Loucy (cell line): ENCODE measurements at regions not wholly inside any gene's neighbourhood (a gene's known extent, or its start where the extent isn't known, plus 50 kb on each side); places are given as distances from the start of the nearest gene placed in this dataset.

Experiments used
- H2AFZ ChIP-seq: fragments of 200-600 bp; sonication (generic); 2 replicates; pipeline ENCODE4 v1.6.0; 2016; ENCODE audit warnings: antibody characterized with exemption, mild to moderate bottlenecking, low read length, moderate library complexity
- H3F3A ChIP-seq: fragments of 200-600 bp; 2 replicates; pipeline ENCODE4 v1.6.0; 2016; ENCODE audit warnings: antibody characterized with exemption, low read depth, mild to moderate bottlenecking
- H3K27me3 ChIP-seq: fragments of 200-600 bp; sonication (generic); 2 replicates; pipeline ENCODE4 v1.6.1; 2014; ENCODE audit warnings: low read length, mild to moderate bottlenecking; ENCODE audit not compliant: insufficient read depth, poor library complexity, severe bottlenecking
- H3K36me3 ChIP-seq: fragments of 200-600 bp; sonication (generic); 2 replicates; pipeline ENCODE4 v1.6.1; 2016; ENCODE audit warnings: low read length; ENCODE audit not compliant: insufficient read depth
- H3K4me1 ChIP-seq: fragments of 200-600 bp; sonication (generic); 2 replicates; pipeline ENCODE4 v1.5.1; 2014; ENCODE audit warnings: low read length, mild to moderate bottlenecking; ENCODE audit not compliant: insufficient read depth, poor library complexity, severe bottlenecking
- H3K4me2 ChIP-seq: fragments of 200-600 bp; sonication (generic); 2 replicates; pipeline ENCODE4 v1.6.0; 2014; ENCODE audit warnings: antibody characterized with exemption, low read length, low read depth, mild to moderate bottlenecking; ENCODE audit not compliant: poor library complexity, severe bottlenecking
- H3K4me3 ChIP-seq: fragments of 200-600 bp; sonication (generic); 2 replicates; pipeline ENCODE4 v1.5.1; 2014; ENCODE audit warnings: low read length, mild to moderate bottlenecking, mixed read lengths; ENCODE audit not compliant: poor library complexity, severe bottlenecking
- H3K79me2 ChIP-seq: fragments of 200-600 bp; sonication (generic); 2 replicates; pipeline ENCODE4 v1.6.1; 2014; ENCODE audit warnings: low read length; ENCODE audit not compliant: insufficient read depth
- H3K9ac ChIP-seq: fragments of 200-600 bp; sonication (generic); 2 replicates; pipeline ENCODE4 v1.6.0; 2014; ENCODE audit warnings: mild to moderate bottlenecking, low read depth, low read length, moderate library complexity; ENCODE audit not compliant: poor library complexity, severe bottlenecking
- H3K9me2 ChIP-seq: fragments of 200-600 bp; sonication (generic); replicated peaks from 2 replicates; pipeline ENCODE4 v1.6.1; 2016; ENCODE audit warnings: low read depth, low read length, mixed read lengths
- H3K9me3 ChIP-seq: fragments of 200-600 bp; sonication (generic); 2 replicates; pipeline ENCODE4 v1.6.1; 2014; ENCODE audit warnings: mild to moderate bottlenecking, antibody characterized with exemption, low read length, low read depth; ENCODE audit not compliant: insufficient read depth
- H4K20me1 ChIP-seq: fragments of 200-600 bp; sonication (generic); 2 replicates; pipeline ENCODE4 v1.6.0; 2014; ENCODE audit warnings: antibody characterized with exemption, low read length, mild to moderate bottlenecking; ENCODE audit not compliant: insufficient read depth, poor library complexity, severe bottlenecking
- CTCF ChIP-seq: fragments of 200-600 bp; sonication (generic); conservative IDR thresholded peaks from 2 replicates; pipeline ENCODE4 v1.5.1; 2014; ENCODE audit warnings: mild to moderate bottlenecking, antibody characterized with exemption, low read length
- EZH2phosphoT487 ChIP-seq: fragments of 200-600 bp; IDR thresholded peaks from 2 replicates; pipeline ENCODE4 v1.6.1; 2018; ENCODE audit warnings: antibody characterized with exemption, mild to moderate bottlenecking, moderate library complexity, borderline replicate concordance

GRCh38 chr15:46260937-46261336 lies 626.1 kb downstream of the SQOR start:
- no peak for TF ChIP-seq CTCF
- no peak for TF ChIP-seq EZH2phosphoT487
- H3K4me1 ChIP-seq, result no peaks in the 10 kb centered on the region

GRCh38 chr15:46265664-46266347 lies 631.0 kb downstream of the SQOR start:
- Histone ChIP-seq H3K27me3 (no peaks in the 10 kb centered on the region), H3K79me2 (no peaks in the 10 kb centered on the region), H3K9me2 (no peaks in the 10 kb centered on the region), H2AFZ (no peak overlapping the region), H3K4me3 (no peak overlapping the region), H3F3A (no peaks in the 10 kb centered on the region), H3K4me2 (no peak overlapping the region), H3K9me3 (no peaks in the 10 kb centered on the region), H3K36me3 (no peaks in the 10 kb centered on the region), H4K20me1 (no peaks in the 10 kb centered on the region), H3K9ac (no peak overlapping the region), H3K4me1 (no peaks in the 10 kb centered on the region)
- TF ChIP-seq EZH2phosphoT487, result no peak
- TF ChIP-seq CTCF, result no peak

More at GRCh38 chr15:46260937-46261336, 626.1 kb downstream of the SQOR start:
- H3K36me3 ChIP-seq, result no peaks in the 10 kb centered on the region
- H2AFZ ChIP-seq, result no peak overlapping the region
- H4K20me1 ChIP-seq, result no peaks in the 10 kb centered on the region
- no peaks in the 10 kb centered on the region for H3K9me2 ChIP-seq
- no peak overlapping the region for H3K4me2 ChIP-seq
- H3K9me3 ChIP-seq, result no peaks in the 10 kb centered on the region
- H3K4me3 ChIP-seq, result no peak overlapping the region
- H3K27me3 ChIP-seq, result no peaks in the 10 kb centered on the region
- H3F3A ChIP-seq, result no peaks in the 10 kb centered on the region
- H3K9ac ChIP-seq, result no peak overlapping the region
- no peaks in the 10 kb centered on the region for H3K79me2 ChIP-seq

- H2AFZ ChIP-seq, result no peak overlapping the region
- no peaks in the 10 kb centered on the region for H4K20me1 ChIP-seq
- H3K9me2 ChIP-seq, result no peaks in the 10 kb centered on the region
- no peaks in the 10 kb centered on the region for H3K27me3 ChIP-seq
- no peaks in the 10 kb centered on the region for H3K4me1 ChIP-seq
- H3K4me3 ChIP-seq, result no peak overlapping the region
- TF ChIP-seq EZH2phosphoT487, result no peak
- TF ChIP-seq CTCF, result no peak
- no peaks in the 10 kb centered on the region for H3K79me2 ChIP-seq
- H3K9me3 ChIP-seq, result no peaks in the 10 kb centered on the region
- no peaks in the 10 kb centered on the region for H3F3A ChIP-seq
- H3K4me2 ChIP-seq, result no peak overlapping the region
- no peak overlapping the region for H3K9ac ChIP-seq
- H3K36me3 ChIP-seq, result no peaks in the 10 kb centered on the region
Measured at GRCh38 chr15:46266661-46267060, 631.8 kb downstream of the SQOR start.
